Kidney glomerular epithelial cell (primary cell): ENCODE measurements at regions not wholly inside any gene's neighbourhood (a gene's known extent, or its start where the extent isn't known, plus 50 kb on each side); places are given as distances from the start of the nearest gene placed in this dataset.
A peak's percentile ranks its signal among the peaks of the same experiment; 100 is the strongest.
"Not testable (repeated sequence)": the region's sequence is repeated elsewhere in the genome, so short reads cannot be mapped to it uniquely, and the experiment has no call there.

Source experiments
- DNase-seq: peaks from one replicate; lab custom pipeline; 2025; lab: John Stamatoyannopoulos, UW

- peak; percentile 25 for DNase-seq
These were observed 76.0 kb downstream of the CHD9NB start for GRCh38 chr16:52976539-52977167.

GRCh38 chr16:52967744-52968143 is 85.0 kb downstream of the CHD9NB start:
- DNase-seq = no peak

- DNase-seq = no peak
These were observed 88.4 kb downstream of the CHD9NB start for GRCh38 chr16:52964290-52964689.

GRCh38 chr16:52963855-52964242 is 88.8 kb downstream of the CHD9NB start:
- no peak for DNase-seq

GRCh38 chr16:52963212-52963854 is 89.4 kb downstream of the CHD9NB start:
- no peak for DNase-seq

GRCh38 chr16:52958951-52959350 is 93.7 kb downstream of the CHD9NB start:
- no peak for DNase-seq

- no peak for DNase-seq
These were observed 95.5 kb downstream of the CHD9NB start for GRCh38 chr16:52957199-52957598.

GRCh38 chr16:52956044-52956443 is 96.7 kb downstream of the CHD9NB start:
- DNase-seq = no peak

- no peak for DNase-seq
These were observed 99.5 kb downstream of the CHD9NB start for GRCh38 chr16:52953215-52953614.

GRCh38 chr16:52948946-52949345 is 103.8 kb downstream of the CHD9NB start:
- DNase-seq = no peak

- no peak for DNase-seq
These were observed 120.4 kb downstream of the CHD9NB start for GRCh38 chr16:52932321-52932720.

- no peak for DNase-seq
These were observed 123.0 kb downstream of the CHD9NB start for GRCh38 chr16:52929478-52930400.

GRCh38 chr16:52928955-52929354 is 123.7 kb downstream of the CHD9NB start:
- no peak for DNase-seq

- DNase-seq = no peak
These were observed 127.6 kb downstream of the CHD9NB start for GRCh38 chr16:52925143-52925542.

- no peak for DNase-seq
These were observed 128.5 kb downstream of the CHD9NB start for GRCh38 chr16:52924162-52924561.

GRCh38 chr16:52921104-52921503 is 131.6 kb downstream of the CHD9NB start:
- DNase-seq = no peak

- no peak for DNase-seq
These were observed 132.4 kb downstream of the CHD9NB start for GRCh38 chr16:52920331-52920730.

- no peak for DNase-seq
These were observed 138.3 kb downstream of the CHD9NB start for GRCh38 chr16:52914428-52914827.

GRCh38 chr16:52912565-52913173 is 140.0 kb downstream of the CHD9NB start:
- peak; percentile 20 for DNase-seq

- DNase-seq = not testable (repeated sequence)
These were observed 144.6 kb downstream of the CHD9NB start for GRCh38 chr16:52908057-52908456.

GRCh38 chr16:52906281-52906680 is 146.4 kb downstream of the CHD9NB start:
- no peak for DNase-seq

GRCh38 chr16:52896478-52897164 is 156.1 kb downstream of the CHD9NB start:
- no peak for DNase-seq
